Suprapubic skin (tissue), 4 donors: ENCODE measurements at regions not wholly inside any gene's neighbourhood (a gene's known extent, or its start where the extent isn't known, plus 50 kb on each side); places are given as distances from the start of the nearest gene placed in this dataset.

ENCODE experiments used
- DNase-seq, 2 donors: peaks; one replicate each; pipeline ENCODE4 v3.0.0-alpha.2; 2019; ENCODE audit warnings: low spot score in 2 of 2
- H3K27ac ChIP-seq: fragments of 200-600 bp; sonication (generic); one replicate; pipeline ENCODE4 v1.5.1; 2019
- H3K27me3 ChIP-seq: fragments of 200-600 bp; sonication (generic); one replicate; pipeline ENCODE4 v1.5.1; 2019
- H3K36me3 ChIP-seq: fragments of 200-600 bp; sonication (generic); one replicate; pipeline ENCODE4 v1.5.1; 2019
- H3K4me1 ChIP-seq: fragments of 200-600 bp; sonication (generic); one replicate; pipeline ENCODE4 v1.5.1; 2019
- H3K4me3 ChIP-seq: fragments of 200-600 bp; sonication (generic); one replicate; pipeline ENCODE4 v1.5.1; 2019; ENCODE audit warnings: mild to moderate bottlenecking
- H3K9me3 ChIP-seq: fragments of 200-600 bp; sonication (generic); one replicate; pipeline ENCODE4 v1.5.1; 2019
- EP300 ChIP-seq: sonication (generic); formaldehyde crosslinking; IDR thresholded peaks from one replicate; pipeline ENCODE4 v1.6.1; 2017; ENCODE audit warnings: antibody characterized with exemption
- POLR2A ChIP-seq, 2 donors: fragments of 450-650 bp; IDR thresholded peaks; one replicate each; pipeline ENCODE4 v1.6.1; 2017; ENCODE audit warnings: antibody characterized with exemption in 2 of 2, mild to moderate bottlenecking in 2 of 2, moderate library complexity in 2 of 2
- POLR2AphosphoS5 ChIP-seq, 3 donors: sonication (generic); formaldehyde crosslinking; IDR thresholded peaks; one replicate each; pipeline ENCODE4 v1.6.1; 2017; ENCODE audit warnings: antibody characterized with exemption in 3 of 3
- WGBS: methylation state at CpG from one replicate; pipeline ENCODE4 v1.1.5; 2018; 5-methylcytosine and 5-hydroxymethylcytosine counted together
- TF ChIP-seq, protein P1 (sequence below), 2 donors: fragments of 200-600 bp in 1 of 2; fragments of 450-650 bp in 1 of 2; sonication (generic) in 1 of 2; IDR thresholded peaks; one replicate each; pipeline ENCODE4 v1.5.1; 2016 to 2019; ENCODE audit warnings: antibody characterized with exemption in 2 of 2, mild to moderate bottlenecking in 1 of 2, moderate library complexity in 1 of 2

DNA sequence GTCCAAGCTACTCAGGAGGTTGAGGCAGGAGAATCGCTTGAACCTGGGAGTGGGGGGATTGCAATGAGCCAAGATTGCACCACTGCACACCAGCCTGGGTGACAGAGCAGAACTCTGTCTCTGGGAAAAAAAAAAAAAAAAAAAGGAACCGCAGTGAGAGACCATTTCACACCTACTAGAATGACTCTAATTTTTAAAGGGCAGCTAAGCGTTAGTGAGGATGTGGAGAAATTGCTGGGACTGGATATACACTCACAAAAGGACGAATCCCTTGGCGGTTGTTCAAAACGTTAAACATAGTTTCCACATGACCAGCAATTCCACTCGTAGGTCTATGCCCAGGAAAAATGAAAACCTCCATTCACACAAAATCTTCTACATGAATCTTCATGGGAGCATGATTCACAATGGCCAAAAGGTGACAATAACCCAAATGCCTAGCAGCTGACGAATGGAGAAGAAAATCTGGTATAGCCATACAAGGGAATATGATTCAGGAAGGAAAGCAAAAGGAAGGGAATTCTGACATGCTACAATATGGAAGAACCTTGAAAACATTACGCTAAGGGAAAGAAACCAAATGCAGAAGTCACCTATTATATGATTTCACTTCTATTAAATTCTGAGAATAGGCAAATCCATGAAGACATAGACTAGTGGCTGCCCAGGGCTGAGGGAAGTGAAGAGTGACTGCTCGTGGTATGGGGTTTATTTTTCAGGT lies 127.0 kb downstream of the CHSY1 start:
- H3K27ac ChIP-seq: no peak overlapping the region
- TF ChIP-seq POLR2AphosphoS5 (IDR thresholded peaks at IDR 0.05) (no peak), EP300 (no peak), POLR2A (IDR thresholded peaks at IDR 0.05) (no peak)
- TF ChIP-seq, protein P1, sequence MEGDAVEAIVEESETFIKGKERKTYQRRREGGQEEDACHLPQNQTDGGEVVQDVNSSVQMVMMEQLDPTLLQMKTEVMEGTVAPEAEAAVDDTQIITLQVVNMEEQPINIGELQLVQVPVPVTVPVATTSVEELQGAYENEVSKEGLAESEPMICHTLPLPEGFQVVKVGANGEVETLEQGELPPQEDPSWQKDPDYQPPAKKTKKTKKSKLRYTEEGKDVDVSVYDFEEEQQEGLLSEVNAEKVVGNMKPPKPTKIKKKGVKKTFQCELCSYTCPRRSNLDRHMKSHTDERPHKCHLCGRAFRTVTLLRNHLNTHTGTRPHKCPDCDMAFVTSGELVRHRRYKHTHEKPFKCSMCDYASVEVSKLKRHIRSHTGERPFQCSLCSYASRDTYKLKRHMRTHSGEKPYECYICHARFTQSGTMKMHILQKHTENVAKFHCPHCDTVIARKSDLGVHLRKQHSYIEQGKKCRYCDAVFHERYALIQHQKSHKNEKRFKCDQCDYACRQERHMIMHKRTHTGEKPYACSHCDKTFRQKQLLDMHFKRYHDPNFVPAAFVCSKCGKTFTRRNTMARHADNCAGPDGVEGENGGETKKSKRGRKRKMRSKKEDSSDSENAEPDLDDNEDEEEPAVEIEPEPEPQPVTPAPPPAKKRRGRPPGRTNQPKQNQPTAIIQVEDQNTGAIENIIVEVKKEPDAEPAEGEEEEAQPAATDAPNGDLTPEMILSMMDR (IDR thresholded peaks at IDR 0.05): no peak
- DNase-seq: no peak
- no peaks in the 10 kb centered on the region for H3K36me3 ChIP-seq
- no peaks in the 10 kb centered on the region for H3K9me3 ChIP-seq
- WGBS: 82% methylated on average over 10 of the region's 10 CpGs
- no peaks in the 10 kb centered on the region for H3K27me3 ChIP-seq
- peaks cover 34% of the 10 kb centered on the region for H3K4me1 ChIP-seq
- H3K4me3 ChIP-seq: no peak overlapping the region

DNA sequence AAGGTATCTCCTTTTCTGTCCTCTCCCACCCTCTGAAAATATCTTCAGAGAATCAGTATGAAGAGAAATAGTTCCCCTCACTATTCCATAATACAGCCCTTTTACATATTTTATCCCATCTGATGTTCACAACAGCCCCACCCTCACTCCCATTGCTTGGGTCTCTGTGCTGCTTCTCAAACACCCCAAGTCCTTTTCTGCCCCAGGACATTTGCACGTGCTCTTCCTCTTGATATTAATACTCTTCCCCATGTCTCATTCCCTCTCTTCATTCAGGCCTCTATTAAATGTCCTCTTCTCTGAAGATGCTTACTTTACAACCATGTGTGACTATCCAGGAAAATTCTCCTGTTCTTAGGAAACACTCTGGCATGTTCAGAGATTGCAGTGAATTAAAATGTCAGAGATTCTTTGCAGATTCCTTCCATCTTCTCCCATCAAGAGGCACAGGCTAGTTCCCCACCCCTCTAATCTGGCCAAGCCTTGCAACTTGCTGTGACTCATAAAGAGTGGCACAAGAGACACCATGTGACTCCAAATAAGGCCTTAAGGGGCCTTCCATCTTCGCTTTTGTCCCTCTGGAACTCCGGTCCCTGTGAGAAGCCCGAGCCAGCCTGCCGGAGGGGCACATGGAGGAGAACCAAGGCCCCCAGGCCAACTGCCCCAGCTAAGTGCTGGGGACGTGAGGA lies 128.5 kb downstream of the CHSY1 start:
- no peaks in the 10 kb centered on the region for H3K27me3 ChIP-seq
- DNase-seq: no peak
- 85% methylated on average over 6 of the region's 6 CpGs for WGBS
- TF ChIP-seq EP300: no peak
- TF ChIP-seq, protein P1 (IDR thresholded peaks at IDR 0.05): no peak
- peak in 1 of 3 donors; percentile 23 for TF ChIP-seq POLR2AphosphoS5 (IDR thresholded peaks at IDR 0.05)
- no peak for TF ChIP-seq POLR2A (IDR thresholded peaks at IDR 0.05)
- H3K9me3 ChIP-seq: no peaks in the 10 kb centered on the region
- no peaks in the 10 kb centered on the region for H3K36me3 ChIP-seq
- H3K4me1 ChIP-seq: peaks cover 33% of the 10 kb centered on the region
- no peak overlapping the region for H3K4me3 ChIP-seq
- no peak overlapping the region for H3K27ac ChIP-seq

DNA sequence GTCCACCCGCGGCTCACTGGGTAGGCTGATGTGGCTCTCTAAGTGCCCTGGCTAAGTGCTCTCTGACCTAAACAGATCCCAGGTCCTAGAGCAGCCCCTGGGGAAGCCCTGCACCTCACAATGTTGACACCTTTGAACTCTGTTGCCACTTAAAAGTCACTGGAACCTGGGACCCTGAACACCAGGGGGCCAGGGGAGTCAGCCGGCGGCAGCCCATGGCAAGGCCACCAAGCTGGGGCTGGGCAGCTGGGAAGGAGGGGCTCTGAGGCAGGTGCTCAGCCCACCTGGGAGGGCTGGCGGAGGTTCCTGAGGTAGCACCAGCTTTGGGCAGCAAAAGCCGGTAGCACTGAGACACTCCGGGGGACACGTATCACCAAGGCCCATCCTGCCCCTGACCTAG lies 129.0 kb downstream of the CHSY1 start:
- DNase-seq: no peak
- H3K27ac ChIP-seq: no peak overlapping the region
- no peaks in the 10 kb centered on the region for H3K9me3 ChIP-seq
- H3K4me3 ChIP-seq: no peak overlapping the region
- TF ChIP-seq POLR2A (IDR thresholded peaks at IDR 0.05): no peak
- TF ChIP-seq, protein P1 (IDR thresholded peaks at IDR 0.05): no peak
- TF ChIP-seq POLR2AphosphoS5 (IDR thresholded peaks at IDR 0.05): no peak
- TF ChIP-seq EP300: no peak
- WGBS: 90% methylated on average over 8 of the region's 8 CpGs
- no peaks in the 10 kb centered on the region for H3K36me3 ChIP-seq
- H3K27me3 ChIP-seq: no peaks in the 10 kb centered on the region
- H3K4me1 ChIP-seq: peaks cover 27% of the 10 kb centered on the region

DNA sequence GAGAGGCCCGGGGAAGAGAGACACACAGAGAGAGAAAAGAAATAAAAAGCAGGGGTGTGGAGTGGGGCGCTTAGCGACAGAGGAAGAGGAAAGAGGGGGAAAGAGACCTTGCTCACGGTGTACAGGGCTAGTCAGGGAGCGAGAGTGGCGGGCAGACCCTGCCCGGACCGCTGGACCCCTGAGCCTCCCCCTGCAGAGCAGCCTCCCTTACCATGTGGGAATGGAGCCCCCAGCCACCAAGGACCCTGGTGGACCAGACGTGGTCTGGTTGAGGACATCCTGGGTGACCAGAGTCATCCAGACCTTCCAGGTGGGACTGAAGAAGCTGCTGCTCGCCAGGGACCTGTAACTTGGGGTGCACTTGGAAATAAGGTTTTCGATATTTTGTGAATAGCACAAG lies 129.6 kb downstream of the CHSY1 start:
- no peaks in the 10 kb centered on the region for H3K9me3 ChIP-seq
- peaks cover 22% of the 10 kb centered on the region for H3K4me1 ChIP-seq
- 69% methylated on average over 11 of the region's 11 CpGs for WGBS
- TF ChIP-seq, protein P1 (IDR thresholded peaks at IDR 0.05): no peak
- no peak for TF ChIP-seq POLR2A (IDR thresholded peaks at IDR 0.05)
- no peak for TF ChIP-seq EP300
- TF ChIP-seq POLR2AphosphoS5 (IDR thresholded peaks at IDR 0.05): no peak
- H3K27me3 ChIP-seq: no peaks in the 10 kb centered on the region
- no peak for DNase-seq
- H3K36me3 ChIP-seq: no peaks in the 10 kb centered on the region
- H3K4me3 ChIP-seq: no peak overlapping the region
- H3K27ac ChIP-seq: no peak overlapping the region

DNA sequence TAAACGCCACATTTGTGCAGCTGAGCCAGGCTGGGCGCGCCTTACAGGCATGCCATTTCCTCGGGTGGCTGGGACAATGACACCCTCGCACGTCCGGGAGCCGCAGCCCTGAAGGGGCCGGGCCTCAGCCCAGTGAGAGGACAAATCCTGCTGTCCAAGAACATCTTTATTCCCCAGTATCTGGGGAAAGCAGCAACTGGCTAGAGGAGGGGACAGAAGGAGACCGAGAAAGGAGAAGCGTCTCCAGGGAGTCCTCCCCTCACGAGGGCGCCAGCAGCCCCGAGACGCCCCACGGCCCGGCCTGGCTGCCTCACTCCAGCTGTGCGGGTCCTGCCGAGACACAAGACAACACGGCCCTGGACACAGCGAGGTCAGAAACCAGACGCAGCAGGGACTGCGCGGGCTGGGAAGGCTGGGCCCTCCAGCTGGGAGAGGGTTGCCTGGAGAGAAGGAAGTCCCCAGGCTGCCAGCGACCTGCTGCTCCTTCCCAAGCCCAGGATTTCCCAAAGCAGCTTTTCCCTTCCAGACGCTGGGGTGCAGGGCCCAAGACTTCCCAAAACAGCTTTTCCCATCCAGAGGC lies 130.2 kb downstream of the CHSY1 start:
- H3K27me3 ChIP-seq: no peaks in the 10 kb centered on the region
- no peaks in the 10 kb centered on the region for H3K9me3 ChIP-seq
- peak overlapping the region; percentile 30 for H3K27ac ChIP-seq
- no peaks in the 10 kb centered on the region for H3K36me3 ChIP-seq
- H3K4me1 ChIP-seq: peaks cover 15% of the 10 kb centered on the region
- DNase-seq: peak in 1 of 2 donors; percentile 82
- WGBS: 15% methylated on average over 20 of the region's 26 CpGs
- TF ChIP-seq, protein P1 (IDR thresholded peaks at IDR 0.05): no peak
- no peak for TF ChIP-seq EP300
- TF ChIP-seq POLR2A (IDR thresholded peaks at IDR 0.05): peak in 1 of 2 donors; percentile 14
- TF ChIP-seq POLR2AphosphoS5 (IDR thresholded peaks at IDR 0.05): no peak
- H3K4me3 ChIP-seq: peak overlapping the region; percentile 23
